Breast epithelium (tissue), 4 donors: ENCODE measurements at regions not wholly inside any gene's neighbourhood (a gene's known extent, or its start where the extent isn't known, plus 50 kb on each side); places are given as distances from the start of the nearest gene placed in this dataset.

ENCODE experiments used
- DNase-seq, 2 donors: peaks; one replicate each; pipeline ENCODE4 v3.0.0-alpha.2; 2019; ENCODE audit warnings: low spot score in 2 of 2
- H3K27ac ChIP-seq, 2 donors: fragments of 200-600 bp; sonication (generic) in 1 of 2; one replicate each; pipeline ENCODE4 v1.5.1; 2016 to 2019; ENCODE audit warnings: mild to moderate bottlenecking in 1 of 2
- H3K27me3 ChIP-seq, 2 donors: fragments of 200-600 bp; sonication (generic) in 1 of 2; one replicate each; pipeline versions ENCODE4 v1.5.1 to v1.6.0; 2017 to 2019; ENCODE audit warnings: control low read depth in 1 of 2, mild to moderate bottlenecking in 1 of 2
- H3K36me3 ChIP-seq: fragments of 200-600 bp; one replicate; pipeline ENCODE4 v1.5.1; 2019
- H3K4me1 ChIP-seq, 2 donors: fragments of 200-600 bp; sonication (generic); one replicate each; pipeline ENCODE4 v1.5.1; 2016 to 2019; ENCODE audit warnings: control low read depth in 1 of 2
- H3K4me3 ChIP-seq, 3 donors: fragments of 200-600 bp; sonication (generic); 1 replicate in 2 of 3; 2 replicates in 1 of 3; pipeline ENCODE4 v1.5.1; 2016 to 2019; ENCODE audit warnings: mild to moderate bottlenecking in 3 of 3, moderate library complexity in 2 of 3
- H3K9me3 ChIP-seq, 2 donors: fragments of 200-600 bp; sonication (generic) in 1 of 2; one replicate each; pipeline ENCODE4 v1.5.1; 2016 to 2019; ENCODE audit warnings: control low read depth in 1 of 2
- POLR2A ChIP-seq: fragments of 450-650 bp; IDR thresholded peaks from one replicate; pipeline ENCODE4 v1.6.1; 2016; ENCODE audit warnings: antibody characterized with exemption, mild to moderate bottlenecking, moderate library complexity
- POLR2AphosphoS5 ChIP-seq, 3 donors: sonication (generic); formaldehyde crosslinking; IDR thresholded peaks; one replicate each; pipeline ENCODE4 v1.6.1; 2017; ENCODE audit warnings: antibody characterized with exemption in 3 of 3
- intact Hi-C: fragments of 100-400 bp; cut with DNase I; formaldehyde crosslinking; loops from one replicate; pipeline ENCODE4 v1.15.1; 2023; ENCODE audit warnings: low total_unique reads
- TF ChIP-seq, protein P1 (sequence below), 3 donors: fragments of 450-650 bp; IDR thresholded peaks; one replicate each; pipeline ENCODE4 v1.5.1; 2016 to 2017; ENCODE audit warnings: antibody characterized with exemption in 3 of 3, mild to moderate bottlenecking in 3 of 3, moderate library complexity in 3 of 3

GRCh38 chr11:91382946-91383345, 841.7 kb upstream of the FAT3 start:
- intact Hi-C loops: no loop called here
- no peaks in the 10 kb centered on the region for H3K27me3 ChIP-seq
- no peaks in the 10 kb centered on the region for H3K9me3 ChIP-seq
- no peak for DNase-seq
- H3K4me3 ChIP-seq: no peak overlapping the region
- H3K27ac ChIP-seq: no peak overlapping the region
- H3K36me3 ChIP-seq: no peaks in the 10 kb centered on the region
- TF ChIP-seq POLR2A (no peak), POLR2AphosphoS5 (IDR thresholded peaks at IDR 0.05) (no peak)
- TF ChIP-seq, protein P1, sequence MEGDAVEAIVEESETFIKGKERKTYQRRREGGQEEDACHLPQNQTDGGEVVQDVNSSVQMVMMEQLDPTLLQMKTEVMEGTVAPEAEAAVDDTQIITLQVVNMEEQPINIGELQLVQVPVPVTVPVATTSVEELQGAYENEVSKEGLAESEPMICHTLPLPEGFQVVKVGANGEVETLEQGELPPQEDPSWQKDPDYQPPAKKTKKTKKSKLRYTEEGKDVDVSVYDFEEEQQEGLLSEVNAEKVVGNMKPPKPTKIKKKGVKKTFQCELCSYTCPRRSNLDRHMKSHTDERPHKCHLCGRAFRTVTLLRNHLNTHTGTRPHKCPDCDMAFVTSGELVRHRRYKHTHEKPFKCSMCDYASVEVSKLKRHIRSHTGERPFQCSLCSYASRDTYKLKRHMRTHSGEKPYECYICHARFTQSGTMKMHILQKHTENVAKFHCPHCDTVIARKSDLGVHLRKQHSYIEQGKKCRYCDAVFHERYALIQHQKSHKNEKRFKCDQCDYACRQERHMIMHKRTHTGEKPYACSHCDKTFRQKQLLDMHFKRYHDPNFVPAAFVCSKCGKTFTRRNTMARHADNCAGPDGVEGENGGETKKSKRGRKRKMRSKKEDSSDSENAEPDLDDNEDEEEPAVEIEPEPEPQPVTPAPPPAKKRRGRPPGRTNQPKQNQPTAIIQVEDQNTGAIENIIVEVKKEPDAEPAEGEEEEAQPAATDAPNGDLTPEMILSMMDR (IDR thresholded peaks at IDR 0.05): no peak
- no peaks in the 10 kb centered on the region for H3K4me1 ChIP-seq

GRCh38 chr11:91374794-91375193, 849.8 kb upstream of the FAT3 start:
- H3K4me1 ChIP-seq: no peaks in the 10 kb centered on the region
- intact Hi-C loops: loop anchor here (5.0 kb wide), 1 partner anchor 893 kb away; no protein-coding TSS in a partner anchor
- no peaks in the 10 kb centered on the region for H3K36me3 ChIP-seq
- DNase-seq: no peak
- no peaks in the 10 kb centered on the region for H3K9me3 ChIP-seq
- H3K27me3 ChIP-seq: no peaks in the 10 kb centered on the region
- H3K4me3 ChIP-seq: no peak overlapping the region
- TF ChIP-seq POLR2AphosphoS5 (IDR thresholded peaks at IDR 0.05) (no peak), POLR2A (no peak)
- TF ChIP-seq, protein P1 (IDR thresholded peaks at IDR 0.05): no peak
- no peak overlapping the region for H3K27ac ChIP-seq

- Histone ChIP-seq H3K4me3 (no peak overlapping the region), H3K9me3 (no peaks in the 10 kb centered on the region), H3K27ac (no peak overlapping the region), H3K36me3 (no peaks in the 10 kb centered on the region), H3K4me1 (no peaks in the 10 kb centered on the region), H3K27me3 (no peaks in the 10 kb centered on the region)
- DNase-seq: no peak
- no peak for TF ChIP-seq POLR2A
- intact Hi-C loops: loop anchor here (5.0 kb wide), 1 partner anchor 894 kb away; no protein-coding TSS in a partner anchor
These were observed 851.1 kb upstream of the FAT3 start for GRCh38 chr11:91373497-91373896.

DNA sequence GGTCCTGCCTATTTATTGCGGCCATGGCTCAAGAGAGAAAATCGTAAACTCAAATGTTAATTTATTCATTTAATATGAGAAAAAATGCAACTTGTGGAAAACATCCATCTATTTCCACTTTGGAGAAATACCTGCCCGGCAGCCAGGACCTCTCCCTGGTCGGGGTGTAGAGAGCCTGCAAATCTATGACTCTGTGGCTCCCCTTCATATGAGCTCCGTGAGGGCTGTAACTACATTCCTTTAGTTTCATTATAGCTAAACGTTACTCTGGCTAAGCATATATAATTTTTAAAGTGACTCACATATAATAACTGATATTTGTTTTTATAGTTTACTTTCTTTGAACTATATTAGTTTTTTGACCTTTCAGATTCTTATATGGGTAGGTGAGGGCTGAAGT, 857.8 kb upstream of the FAT3 start:
- H3K27me3 ChIP-seq: no peaks in the 10 kb centered on the region
- no peak for TF ChIP-seq POLR2A
- TF ChIP-seq, protein P1 (IDR thresholded peaks at IDR 0.05): no peak
- no peak for TF ChIP-seq POLR2AphosphoS5 (IDR thresholded peaks at IDR 0.05)
- intact Hi-C loops: no loop called here
- no peak for DNase-seq
- H3K4me3 ChIP-seq: no peak overlapping the region
- H3K9me3 ChIP-seq: no peaks in the 10 kb centered on the region
- no peaks in the 10 kb centered on the region for H3K4me1 ChIP-seq
- no peak overlapping the region for H3K27ac ChIP-seq
- H3K36me3 ChIP-seq: no peaks in the 10 kb centered on the region

DNA sequence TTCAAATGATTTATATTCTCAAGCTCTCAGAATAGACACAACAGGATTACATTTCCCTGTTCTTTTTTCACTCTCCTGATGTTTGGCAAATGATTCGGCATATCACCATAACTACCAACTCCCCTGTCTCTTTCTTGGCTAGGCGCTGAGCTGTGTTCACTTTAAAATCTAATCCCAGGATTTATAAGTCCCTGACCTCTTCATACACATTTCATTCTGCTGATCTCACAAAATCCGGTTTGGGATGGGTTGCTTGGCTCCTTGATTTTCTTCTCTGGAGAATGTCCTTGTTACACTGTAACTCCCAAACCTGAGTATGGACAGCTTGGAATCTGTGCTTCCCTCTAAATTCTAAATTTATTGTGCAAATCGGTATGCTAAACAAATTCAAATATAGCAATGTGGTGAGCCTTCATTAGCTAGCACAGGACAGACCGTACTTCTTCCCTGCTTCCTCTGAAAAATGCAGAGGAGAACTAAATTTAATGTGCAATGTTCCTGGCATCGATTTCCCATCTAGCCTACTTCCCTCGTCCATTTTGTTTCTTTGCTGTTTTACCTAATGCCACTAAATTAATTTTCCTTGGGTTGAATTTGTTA, 858.5 kb upstream of the FAT3 start:
- no peak for DNase-seq
- intact Hi-C loops: no loop called here
- Histone ChIP-seq H3K27ac (no peak overlapping the region), H3K9me3 (no peaks in the 10 kb centered on the region), H3K27me3 (no peaks in the 10 kb centered on the region), H3K4me1 (no peaks in the 10 kb centered on the region), H3K4me3 (no peak overlapping the region), H3K36me3 (no peaks in the 10 kb centered on the region)
- TF ChIP-seq, protein P1 (IDR thresholded peaks at IDR 0.05): no peak
- TF ChIP-seq POLR2AphosphoS5 (IDR thresholded peaks at IDR 0.05) (no peak), POLR2A (no peak)

GRCh38 chr11:91350931-91351330, 873.7 kb upstream of the FAT3 start:
- DNase-seq: no peak
- TF ChIP-seq POLR2A (no peak), POLR2AphosphoS5 (IDR thresholded peaks at IDR 0.05) (no peak)
- TF ChIP-seq, protein P1 (IDR thresholded peaks at IDR 0.05): no peak

More at GRCh38 chr11:91350931-91351330, 873.7 kb upstream of the FAT3 start:
- Histone ChIP-seq H3K36me3 (no peaks in the 10 kb centered on the region), H3K27me3 (no peaks in the 10 kb centered on the region), H3K4me1 (no peaks in the 10 kb centered on the region), H3K9me3 (no peaks in the 10 kb centered on the region), H3K27ac (no peak overlapping the region), H3K4me3 (no peak overlapping the region)
- intact Hi-C loops: no loop called here
